HG03039 (cell line): ENCODE measurements at regions not wholly inside any gene's neighbourhood (a gene's known extent, or its start where the extent isn't known, plus 50 kb on each side); places are given as distances from the start of the nearest gene placed in this dataset.
"Not testable (repeated sequence)": the region's sequence is repeated elsewhere in the genome, so short reads cannot be mapped to it uniquely, and the experiment has no call there.

ENCODE experiments used
- ATAC-seq: cut with Tn5 transposase; IDR thresholded peaks from one replicate; pipeline ENCODE4 v1.9.1; 2021; ENCODE audit warnings: mild to moderate bottlenecking, moderate library complexity; ENCODE audit not compliant: unreplicated experiment

- no peak for ATAC-seq
These were observed 324.5 kb upstream of the ZNF608 start for GRCh38 chr5:125070961-125071360.

DNA sequence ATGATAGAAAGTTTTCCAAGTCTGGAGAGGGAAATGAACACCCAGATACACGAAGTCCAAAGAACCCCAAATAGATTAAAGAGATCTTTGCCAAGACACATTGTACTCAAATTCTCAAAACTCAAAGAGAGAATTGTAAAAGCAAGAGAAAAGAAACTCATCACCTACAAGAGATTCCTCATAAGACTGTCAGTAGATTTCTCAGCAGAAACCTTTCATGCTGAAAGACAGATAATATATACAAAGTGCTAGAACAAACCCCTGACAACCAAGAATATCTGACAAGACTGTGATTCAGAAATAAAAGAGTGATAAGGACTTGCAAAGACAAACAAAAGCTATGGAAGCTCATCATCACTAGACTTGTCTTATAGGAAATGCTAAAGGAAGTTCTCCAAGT lies 326.7 kb upstream of the ZNF608 start:
- no peak for ATAC-seq

DNA sequence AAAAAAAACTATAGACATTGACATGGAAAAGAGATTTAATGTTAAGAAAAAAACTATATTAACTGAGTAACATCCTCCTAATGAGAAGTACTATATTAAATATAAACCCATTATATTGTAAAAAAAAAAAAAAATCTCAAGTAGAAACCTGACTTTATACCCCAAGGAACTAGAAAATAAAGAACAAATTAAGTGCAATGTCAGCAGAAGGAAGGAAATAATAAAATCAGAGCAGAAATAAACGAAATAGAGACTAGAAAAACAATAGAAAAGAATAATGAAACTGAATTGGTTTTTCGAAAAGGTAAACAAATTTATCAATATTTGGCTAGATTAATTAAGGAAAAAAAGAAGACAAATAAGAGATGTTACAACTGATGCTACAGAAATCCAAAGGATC lies 329.1 kb upstream of the ZNF608 start:
- no peak for ATAC-seq

DNA sequence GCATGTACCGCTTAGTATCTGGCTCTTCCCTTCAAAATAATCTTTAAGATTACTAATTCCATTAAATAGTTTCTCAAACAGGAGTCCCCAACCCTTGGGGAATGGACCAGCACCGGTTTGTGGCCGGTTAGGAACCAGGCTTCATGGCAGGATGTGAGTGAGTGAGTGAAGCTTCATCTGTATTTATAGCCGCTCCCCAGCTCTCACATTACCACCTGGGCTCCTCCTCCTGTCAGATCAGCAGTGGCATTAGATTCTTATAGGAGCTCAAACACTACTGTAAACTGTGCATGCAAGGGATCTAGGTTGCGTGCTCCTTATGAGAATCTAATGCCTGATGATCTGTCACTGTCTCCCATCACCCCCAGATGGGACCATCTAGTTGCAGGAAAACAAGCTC lies 332.6 kb upstream of the ZNF608 start:
- ATAC-seq, result not testable (repeated sequence)

DNA sequence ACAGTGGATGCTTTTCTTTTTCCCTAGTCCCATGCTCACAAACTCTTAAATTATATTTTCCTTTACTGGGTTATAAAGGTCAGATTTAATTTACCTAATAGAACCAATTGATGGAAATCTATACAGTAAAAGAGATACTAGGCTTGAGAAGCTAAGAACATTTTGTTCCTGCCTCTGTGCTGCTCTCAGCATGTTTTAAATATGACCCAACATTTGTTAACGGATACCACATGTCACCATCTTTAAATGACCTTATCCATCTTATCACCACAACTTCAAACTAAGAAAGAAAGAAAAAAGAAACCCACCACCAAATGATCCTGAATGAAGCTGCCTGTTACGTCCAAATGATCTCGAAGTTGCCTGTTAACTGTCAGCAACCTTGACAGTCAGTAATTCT lies 334.7 kb upstream of the ZNF608 start:
- ATAC-seq, result no peak

- ATAC-seq, result no peak
These were observed 337.5 kb upstream of the ZNF608 start for GRCh38 chr5:125083981-125084380.

DNA sequence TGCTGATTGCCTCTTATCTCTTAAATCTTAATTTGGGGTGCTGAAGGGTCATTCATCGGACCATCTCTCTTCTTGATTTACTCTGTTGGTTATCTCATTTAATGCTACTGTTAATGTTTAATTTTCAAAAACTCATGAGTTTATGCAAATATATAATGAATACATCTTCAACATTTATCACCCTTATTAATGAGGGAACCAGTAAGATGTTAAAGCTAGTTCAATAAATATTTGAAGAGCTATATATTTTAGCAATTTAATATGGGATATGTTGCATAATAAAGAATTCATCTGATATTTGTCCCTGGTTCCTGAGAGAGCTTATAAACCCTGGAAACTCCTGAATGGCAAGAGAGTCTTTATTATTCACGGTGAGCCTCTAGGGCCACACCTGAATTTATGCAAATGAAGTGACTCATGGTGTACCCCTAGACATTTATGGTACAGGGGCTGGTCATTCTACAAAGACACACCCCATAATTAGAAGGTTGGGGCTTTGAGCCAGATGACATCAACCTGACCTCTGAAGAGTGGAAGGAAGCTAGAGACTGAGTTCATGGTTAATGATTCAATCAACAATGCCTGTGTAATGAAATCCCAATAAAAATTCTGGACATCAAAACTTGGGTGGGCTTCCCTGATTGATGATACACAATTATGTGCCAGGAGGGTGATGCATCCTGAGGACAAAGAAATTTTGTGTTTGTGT lies 339.5 kb upstream of the ZNF608 start:
- no peak for ATAC-seq

DNA sequence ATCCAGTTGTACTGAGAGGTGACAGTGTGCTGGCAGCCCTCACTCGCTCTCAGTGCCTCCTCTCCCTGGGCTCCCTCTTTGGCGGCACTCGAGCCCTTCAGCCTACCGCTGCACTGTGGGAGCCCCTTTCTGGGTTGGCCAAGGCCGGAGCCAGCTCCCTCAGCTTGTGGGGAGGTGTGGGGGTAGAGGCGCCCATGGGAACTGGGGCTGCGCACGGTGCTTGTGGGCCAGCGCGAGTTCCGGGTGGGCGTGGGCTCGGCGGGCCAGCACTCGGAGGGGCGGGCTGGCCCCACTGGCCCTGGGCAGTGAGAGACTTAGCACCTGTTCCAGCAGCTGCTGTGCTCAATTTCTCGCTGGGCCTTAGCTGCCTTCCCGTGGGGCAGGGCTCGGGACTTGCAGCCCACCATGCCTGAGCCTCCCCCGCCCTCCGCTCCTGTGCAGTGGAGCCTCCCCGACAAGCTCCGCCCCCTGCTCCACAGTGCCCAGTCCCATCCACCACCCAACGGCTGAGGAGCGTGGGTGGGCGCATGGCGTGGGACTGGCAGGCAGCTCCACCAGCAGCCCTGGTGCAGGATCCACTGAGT lies 342.2 kb upstream of the ZNF608 start:
- no peak for ATAC-seq

DNA sequence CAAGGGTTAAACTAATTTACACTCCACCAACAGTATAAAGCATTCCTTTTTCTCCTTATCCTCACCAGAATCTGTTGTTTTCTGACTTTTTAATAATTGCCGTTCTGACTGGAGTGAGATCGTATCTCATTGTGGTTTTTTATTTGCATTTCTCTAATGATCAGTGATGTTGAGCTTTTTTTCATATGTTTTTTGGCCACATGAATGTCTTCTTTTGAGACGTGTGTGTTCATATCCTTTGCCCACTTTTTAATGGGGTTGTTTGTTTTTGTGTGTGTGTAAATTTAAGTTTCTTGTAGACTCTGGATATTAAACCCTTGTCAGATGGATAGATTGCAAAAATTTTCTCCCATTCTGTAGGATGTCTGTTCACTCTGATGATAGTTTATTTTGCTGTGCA lies 345.7 kb upstream of the ZNF608 start:
- ATAC-seq, result not testable (repeated sequence)

- no peak for ATAC-seq
These were observed 347.3 kb upstream of the ZNF608 start for GRCh38 chr5:125093776-125094175.

DNA sequence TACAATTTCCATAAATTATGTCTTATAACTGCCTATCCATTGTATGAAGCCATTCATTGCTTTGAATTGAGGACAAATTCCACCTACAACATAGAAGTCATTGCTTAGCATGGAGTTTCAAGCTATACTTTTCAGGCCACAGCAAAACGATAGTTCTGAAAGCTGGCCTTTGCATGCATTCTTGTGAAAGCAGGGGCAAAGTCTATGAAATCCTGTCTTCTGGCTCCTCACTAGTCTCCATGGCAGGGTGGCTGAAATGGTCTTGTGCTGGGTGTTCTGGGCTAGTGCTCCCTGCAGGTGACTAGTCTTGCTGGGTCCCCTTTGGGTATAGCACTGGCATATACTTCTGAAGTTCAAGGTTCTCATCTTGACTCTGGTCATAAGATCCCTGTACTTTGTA lies 353.9 kb upstream of the ZNF608 start:
- ATAC-seq, result no peak

GRCh38 chr5:125100951-125101350 lies 354.5 kb upstream of the ZNF608 start:
- ATAC-seq, result no peak

DNA sequence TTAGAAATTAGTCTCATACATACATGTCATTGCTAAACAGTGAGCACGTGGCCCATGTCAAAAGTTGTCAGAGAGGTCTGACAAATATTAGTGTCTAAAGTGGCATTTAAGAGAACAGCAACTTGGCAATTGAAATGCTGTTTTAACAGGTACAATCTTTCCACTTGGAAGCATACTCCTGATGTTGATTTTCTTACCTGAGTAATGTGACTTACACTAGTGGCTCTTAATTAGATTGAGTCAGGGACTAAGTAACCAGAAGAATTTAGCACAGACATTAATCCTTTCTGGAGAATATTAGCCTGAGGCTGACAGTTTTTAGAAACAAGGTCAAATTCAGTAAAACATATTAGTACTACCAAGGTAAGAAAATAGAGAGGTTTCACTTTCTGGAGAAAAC lies 357.0 kb upstream of the ZNF608 start:
- no peak for ATAC-seq

DNA sequence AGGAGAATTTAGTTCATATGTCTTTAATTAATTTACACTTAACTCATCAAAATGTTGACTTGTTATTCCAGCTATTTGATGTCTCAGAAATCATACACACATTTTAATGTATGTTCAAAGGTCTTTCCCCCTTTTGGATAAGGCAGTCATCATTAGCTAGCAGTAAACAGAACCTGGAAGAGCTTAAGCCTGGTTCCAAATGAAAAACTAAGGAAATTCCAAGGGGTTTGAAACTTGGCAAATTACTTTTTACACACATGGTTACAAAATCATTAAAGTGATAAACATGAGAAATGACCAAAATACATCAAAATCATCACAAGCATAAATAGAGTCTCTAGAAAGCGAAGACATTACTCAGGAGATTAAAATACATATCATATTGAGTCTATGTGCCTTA lies 359.8 kb upstream of the ZNF608 start:
- no peak for ATAC-seq

- ATAC-seq, result no peak
These were observed 360.4 kb upstream of the ZNF608 start for GRCh38 chr5:125106881-125107280.

DNA sequence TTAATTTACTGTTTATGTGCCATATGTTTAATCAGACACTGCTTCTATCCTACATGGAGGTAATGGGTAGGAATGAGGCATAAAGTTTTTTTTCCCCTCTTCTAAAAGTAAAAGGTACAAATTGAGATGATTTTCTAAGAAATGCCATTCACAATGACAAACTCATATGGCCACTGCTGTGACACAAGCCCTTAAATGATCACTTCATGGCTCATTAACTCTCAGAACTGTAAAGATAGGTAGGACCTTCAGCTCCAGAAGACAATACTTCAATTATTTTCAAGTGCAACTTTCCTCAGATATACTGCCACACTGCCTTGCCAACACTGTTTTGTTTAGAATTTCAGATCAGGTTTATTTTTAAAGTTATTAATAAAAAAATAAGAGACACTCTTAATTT lies 362.9 kb upstream of the ZNF608 start:
- ATAC-seq, result no peak

DNA sequence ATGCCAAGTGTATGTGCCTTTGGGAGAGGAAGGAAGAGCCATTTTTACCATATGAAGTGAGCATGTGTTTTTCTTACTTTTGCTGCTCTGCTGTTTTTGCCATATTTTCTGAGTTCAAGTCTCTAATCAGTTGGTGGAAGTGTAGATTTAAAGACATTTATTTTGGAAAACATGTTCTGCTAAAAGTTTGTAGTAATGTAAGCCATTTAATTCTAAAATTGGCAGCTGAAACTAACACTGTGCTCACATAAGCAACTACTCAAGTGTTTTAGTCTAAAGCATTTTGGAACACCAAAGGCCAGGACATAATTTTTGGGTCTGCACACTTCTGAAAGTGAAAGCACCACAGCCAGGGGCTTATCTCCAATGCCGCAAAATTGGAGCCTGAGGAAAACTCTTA lies 363.4 kb upstream of the ZNF608 start:
- no peak for ATAC-seq

- ATAC-seq, result no peak
These were observed 365.8 kb upstream of the ZNF608 start for GRCh38 chr5:125112196-125112595.

DNA sequence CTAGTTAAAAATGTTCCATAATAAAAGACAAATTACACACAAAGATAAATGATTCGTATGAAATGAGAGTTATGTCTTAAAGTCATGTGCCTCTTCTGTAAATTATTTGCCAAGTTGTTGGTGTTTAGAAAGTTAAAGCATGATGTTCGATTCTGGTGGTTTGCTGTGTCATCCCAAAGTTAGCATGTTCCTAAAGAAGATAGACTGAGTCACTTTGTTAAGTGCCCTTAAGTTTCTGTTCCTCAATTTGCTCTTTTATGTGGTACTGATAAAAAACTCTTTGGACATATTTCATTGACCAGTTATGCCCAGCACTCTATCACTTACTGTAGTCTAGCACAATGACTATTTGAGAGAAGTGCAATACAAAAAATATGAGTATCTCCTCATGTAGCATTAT lies 366.9 kb upstream of the ZNF608 start:
- peak; percentile 54 for ATAC-seq

DNA sequence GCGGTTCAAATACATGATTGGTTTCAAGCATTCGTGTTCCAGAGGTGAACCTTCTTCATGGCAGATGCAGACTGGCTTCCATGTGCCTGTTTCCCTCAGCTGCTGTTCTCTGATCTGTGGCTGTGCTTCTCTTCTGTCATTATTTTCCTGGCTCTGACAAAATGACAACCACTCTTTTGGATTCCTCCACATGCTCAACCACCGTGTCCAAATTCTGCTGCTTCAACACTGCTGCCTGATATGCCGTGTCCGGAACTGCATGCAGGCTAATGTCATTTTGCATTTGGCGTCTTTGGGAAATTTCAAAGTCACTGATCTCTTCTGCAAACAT lies 368.7 kb upstream of the ZNF608 start:
- no peak for ATAC-seq

- no peak for ATAC-seq
These were observed 371.1 kb upstream of the ZNF608 start for GRCh38 chr5:125117566-125117965.

- no peak for ATAC-seq
These were observed 373.6 kb upstream of the ZNF608 start for GRCh38 chr5:125120012-125120411.
